GM03348 (cell line): ENCODE measurements at regions not wholly inside any gene's neighbourhood (a gene's known extent, or its start where the extent isn't known, plus 50 kb on each side); places are given as distances from the start of the nearest gene placed in this dataset.

Source experiments
- DNase-seq: peaks from one replicate; pipeline ENCODE4 v3.0.0; 2012; ENCODE audit warnings: low spot score

GRCh38 chr11:30740091-30740490, 153.9 kb upstream of the MPPED2 start:
- no peak for DNase-seq

- DNase-seq, result no peak
Measured at GRCh38 chr11:30735946-30736345, 149.8 kb upstream of the MPPED2 start.

- no peak for DNase-seq
Measured at GRCh38 chr11:30733748-30734147, 147.6 kb upstream of the MPPED2 start.

GRCh38 chr11:30730011-30730410, 143.9 kb upstream of the MPPED2 start:
- no peak for DNase-seq

GRCh38 chr11:30729187-30729713, 143.1 kb upstream of the MPPED2 start:
- DNase-seq, result no peak

- DNase-seq, result no peak
Measured at GRCh38 chr11:30725645-30726195, 139.6 kb upstream of the MPPED2 start.

- DNase-seq, result no peak
Measured at GRCh38 chr11:30724274-30724673, 138.1 kb upstream of the MPPED2 start.

GRCh38 chr11:30719371-30719770, 133.2 kb upstream of the MPPED2 start:
- DNase-seq, result no peak

DNA sequence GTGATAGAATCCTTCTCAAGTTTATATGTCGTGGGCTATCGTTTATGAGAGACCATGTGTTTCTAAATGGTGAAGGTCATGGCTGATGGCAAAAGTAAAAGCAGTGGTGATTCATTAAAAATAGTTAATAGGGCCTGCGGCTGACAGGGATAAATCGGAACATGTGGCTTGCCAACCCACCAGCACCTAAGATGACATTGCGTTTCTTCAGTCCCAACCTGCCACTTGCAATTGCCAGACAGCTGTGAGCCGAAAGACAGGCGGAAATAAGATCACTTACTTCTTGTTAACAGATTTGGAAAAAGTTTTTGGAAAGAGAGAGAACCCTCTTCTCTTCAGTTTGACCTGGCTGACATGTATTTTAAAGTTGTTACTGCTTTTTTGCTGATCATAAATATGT, 131.5 kb upstream of the MPPED2 start:
- no peak for DNase-seq

DNA sequence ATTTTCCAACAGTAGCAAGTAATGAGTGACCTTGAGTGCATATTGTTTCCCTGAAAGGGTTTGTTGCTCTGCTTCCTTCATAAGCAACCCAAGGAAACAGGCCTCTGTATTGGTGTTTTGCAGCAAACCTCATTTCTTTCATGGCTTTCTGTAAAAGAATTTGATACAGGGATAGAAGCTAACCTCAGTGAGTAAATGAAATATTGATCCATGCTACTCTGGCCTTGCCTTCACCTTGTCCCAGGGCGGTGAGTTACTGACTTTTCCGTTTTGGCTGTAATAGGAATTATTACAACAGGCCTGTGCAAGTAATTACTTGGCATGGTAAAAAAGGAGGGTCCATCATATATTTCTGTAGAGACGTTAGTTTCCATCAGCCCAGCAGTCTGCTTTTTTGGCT, 130.9 kb upstream of the MPPED2 start:
- no peak for DNase-seq

GRCh38 chr11:30712749-30713148, 126.6 kb upstream of the MPPED2 start:
- no peak for DNase-seq

DNA sequence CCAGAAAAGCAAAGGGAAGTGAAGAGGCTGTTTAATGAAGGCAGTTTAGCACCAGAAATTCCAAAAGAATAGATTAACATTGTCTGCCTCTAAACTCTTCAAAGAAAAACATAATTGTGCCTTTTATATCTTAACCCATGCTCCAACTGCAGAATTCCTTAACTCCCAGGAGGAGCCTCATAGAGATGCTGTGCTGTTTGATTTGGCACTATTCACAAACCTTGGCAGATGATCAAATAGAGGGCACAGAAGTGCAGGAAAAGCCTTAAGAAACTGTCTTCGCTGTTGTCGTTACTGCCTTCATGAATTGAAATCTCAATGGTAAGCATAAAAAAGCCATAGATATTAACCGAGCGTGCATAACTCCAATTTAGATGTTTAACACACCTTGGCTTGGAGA, 124.1 kb upstream of the MPPED2 start:
- no peak for DNase-seq

DNA sequence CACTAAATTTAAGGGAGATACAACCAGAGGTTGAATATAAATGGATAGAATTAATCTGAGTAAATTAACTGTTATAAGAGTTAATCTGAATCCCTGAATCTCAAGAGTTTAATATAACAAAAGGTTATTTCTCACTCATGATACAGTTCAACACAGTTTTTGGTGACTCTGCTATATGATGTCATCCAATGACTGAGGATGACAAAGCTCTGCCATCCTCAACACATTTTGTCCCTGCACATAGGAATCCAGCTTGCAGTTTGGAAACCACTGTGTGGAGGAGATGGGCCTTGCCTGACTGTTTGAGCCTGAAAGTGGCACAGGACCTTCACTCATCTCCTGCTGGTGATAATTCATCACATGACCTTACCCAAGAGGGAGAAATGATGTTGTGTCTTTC, 121.0 kb upstream of the MPPED2 start:
- DNase-seq, result no peak

DNA sequence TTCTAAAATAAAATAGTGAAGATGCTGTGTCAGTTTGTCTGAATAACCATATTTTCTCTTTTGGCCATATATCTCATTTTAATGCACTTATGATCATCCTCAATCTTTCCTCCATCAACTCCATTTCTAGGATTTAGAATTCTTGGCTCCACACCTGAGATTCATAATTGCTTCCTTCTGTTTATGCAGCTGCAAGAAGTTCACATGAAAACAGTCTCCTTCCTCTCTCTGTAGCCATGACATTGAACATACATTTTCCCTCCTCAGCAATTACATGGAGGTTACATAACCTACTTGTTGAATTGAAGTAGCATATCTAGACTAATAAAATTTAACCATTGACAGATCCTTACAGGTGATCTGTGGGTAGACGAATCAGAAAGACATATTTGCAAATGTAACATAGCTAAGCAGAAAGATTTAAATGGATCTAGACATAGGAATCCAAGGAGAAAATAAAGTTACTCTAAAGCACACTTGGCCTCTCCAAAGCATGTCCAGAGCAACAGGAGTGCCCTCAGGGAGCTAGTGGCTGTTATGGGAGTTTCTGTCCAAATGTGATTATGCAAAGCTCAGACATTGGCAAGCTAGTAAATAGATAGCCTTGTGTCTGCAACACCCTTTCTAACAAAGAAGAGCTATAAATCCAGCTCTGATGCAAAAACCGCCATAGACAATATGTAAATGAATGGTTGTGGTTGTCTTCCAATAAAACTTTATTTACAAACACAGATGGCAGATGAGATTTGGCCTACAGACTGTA, 119.9 kb upstream of the MPPED2 start:
- DNase-seq, result no peak

DNA sequence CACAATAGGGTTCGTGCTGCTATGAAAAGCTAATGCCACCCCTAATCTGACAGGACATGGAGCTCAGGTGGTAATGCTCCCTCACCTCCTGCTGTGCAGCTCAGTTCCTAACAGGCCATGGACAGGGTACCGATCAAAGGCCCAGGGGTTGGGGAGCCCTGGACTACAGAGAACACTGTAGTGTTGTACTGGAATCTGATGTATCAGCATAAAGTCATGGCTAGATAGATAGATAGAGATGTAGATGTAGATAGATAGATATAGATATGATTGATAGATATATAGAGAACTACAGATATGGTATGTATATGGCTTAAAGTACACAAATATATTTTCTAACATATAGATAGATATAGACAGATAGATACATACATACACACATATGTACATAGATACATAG, 112.3 kb upstream of the MPPED2 start:
- no peak for DNase-seq

GRCh38 chr11:30697032-30697431, 110.9 kb upstream of the MPPED2 start:
- no peak for DNase-seq

- no peak for DNase-seq
Measured at GRCh38 chr11:30684772-30685171, 98.6 kb upstream of the MPPED2 start.

DNA sequence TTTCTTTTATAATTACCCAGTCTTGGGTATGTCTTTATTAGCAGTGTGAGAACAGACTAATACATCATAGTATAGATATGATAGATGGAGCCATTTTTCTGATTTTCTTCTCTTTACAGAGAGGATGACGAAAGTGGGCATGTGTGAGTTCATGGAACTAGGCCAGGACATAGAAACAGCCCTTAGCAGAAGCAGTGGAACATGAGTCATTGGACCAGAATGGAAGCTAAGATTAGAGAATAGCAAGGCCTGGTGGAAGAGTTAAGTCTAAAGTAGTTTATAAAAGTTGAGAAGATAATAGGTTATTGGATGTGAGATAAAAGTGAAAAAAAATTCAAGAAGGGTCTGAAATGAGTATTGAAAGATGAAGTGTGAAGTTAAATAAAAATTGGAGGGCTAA, 97.0 kb upstream of the MPPED2 start:
- no peak for DNase-seq

GRCh38 chr11:30666817-30667216, 80.7 kb upstream of the MPPED2 start:
- DNase-seq, result no peak

DNA sequence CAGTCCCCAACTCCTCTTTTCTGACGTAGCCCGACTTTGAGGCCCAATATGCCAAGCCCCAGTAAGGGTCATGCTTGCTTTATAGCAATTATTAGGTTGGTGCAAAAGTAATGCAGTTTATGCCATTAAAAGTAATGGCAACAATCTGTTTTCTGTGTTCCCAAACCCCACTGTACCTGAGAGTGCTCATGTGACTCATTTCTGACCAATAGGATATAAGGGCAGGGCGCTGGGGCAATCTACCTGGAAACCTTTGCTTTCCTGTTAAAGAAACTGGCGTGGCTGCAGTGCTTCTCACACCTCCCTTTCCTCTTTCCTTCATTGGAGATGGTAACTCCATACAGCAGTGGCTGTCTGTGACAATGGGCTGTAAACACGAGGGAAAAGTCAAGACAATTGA, 78.9 kb upstream of the MPPED2 start:
- no peak for DNase-seq

- DNase-seq, result no peak
Measured at GRCh38 chr11:30653606-30654005, 67.5 kb upstream of the MPPED2 start.

DNA sequence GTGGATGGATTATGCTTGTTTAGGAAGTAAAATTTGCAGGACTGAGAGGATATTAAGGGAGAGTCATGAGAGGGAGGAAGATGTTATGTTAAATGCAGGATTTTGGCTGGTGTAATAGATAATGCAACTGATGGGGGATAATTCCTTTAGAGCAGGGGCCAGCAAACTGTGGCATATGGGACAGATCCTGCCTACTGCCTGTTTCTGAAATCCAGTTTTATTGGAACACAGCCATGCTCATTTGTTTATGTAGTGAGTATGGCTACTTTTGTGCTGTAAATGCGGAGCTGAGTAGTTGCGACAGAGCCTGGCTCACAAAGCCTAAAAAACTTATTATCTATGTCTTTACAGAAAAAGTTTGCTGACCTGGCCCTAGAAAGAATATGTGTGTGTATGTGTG, 66.6 kb upstream of the MPPED2 start:
- no peak for DNase-seq

DNA sequence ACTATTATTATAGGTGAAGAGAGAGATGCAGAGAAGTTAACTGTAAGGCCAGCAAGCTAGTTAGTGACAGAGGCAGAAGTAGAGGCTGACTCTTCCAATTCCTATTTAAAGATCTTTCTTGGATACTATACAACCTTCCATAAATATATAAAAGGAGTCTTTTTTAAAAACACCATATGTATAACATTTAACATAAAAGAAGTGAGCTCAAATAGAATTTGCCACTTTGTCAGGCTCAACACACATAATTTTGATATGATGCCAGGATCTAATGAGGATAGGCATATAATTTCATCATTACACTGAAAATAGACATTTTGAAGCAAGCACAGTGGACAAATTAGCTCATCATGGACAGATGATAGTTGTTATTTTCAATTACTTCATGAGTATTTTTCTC, 64.1 kb upstream of the MPPED2 start:
- DNase-seq, result no peak
